ENCODE measurements at regions not wholly inside any gene's neighbourhood (a gene's known extent, or its start where the extent isn't known, plus 50 kb on each side); places are given as distances from the start of the nearest gene placed in this dataset.

DNA sequence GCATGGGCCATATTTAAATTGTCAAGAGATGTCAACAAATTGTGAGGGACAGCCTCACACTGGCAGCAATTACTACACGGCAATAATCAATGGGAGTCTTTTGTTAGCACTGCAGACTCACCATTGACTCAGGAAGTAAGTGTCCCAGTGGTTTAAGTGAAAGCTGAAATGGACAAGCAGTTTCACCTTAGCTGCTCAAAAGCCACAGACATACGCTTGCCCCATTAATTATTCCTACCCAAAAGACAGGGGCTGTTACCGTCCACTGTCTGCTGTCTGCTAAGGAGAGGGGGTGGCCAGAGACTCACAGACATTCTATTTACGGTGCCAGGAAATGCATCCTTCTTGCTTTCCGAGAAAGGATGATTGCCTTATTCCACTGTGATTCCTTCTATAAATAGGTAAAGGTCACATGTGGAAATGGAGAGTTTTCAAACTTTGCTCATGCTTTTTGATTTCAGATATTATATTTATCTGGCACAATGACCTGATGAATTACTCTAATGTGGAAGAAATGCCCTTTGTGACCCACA lies 309.7 kb upstream of the NFE2L3 start:
- H3K4me3 ChIP-seq (ENCODE audit: low read depth, low read length), result no peak overlapping the region
- no peak overlapping the region for H3K27ac ChIP-seq
- no peaks in the 10 kb centered on the region for H3K36me3 ChIP-seq (replicated peaks)
- H3K27me3 ChIP-seq (replicated peaks), result no peaks in the 10 kb centered on the region
- no peak for DNase-seq
- TF ChIP-seq, protein P1, sequence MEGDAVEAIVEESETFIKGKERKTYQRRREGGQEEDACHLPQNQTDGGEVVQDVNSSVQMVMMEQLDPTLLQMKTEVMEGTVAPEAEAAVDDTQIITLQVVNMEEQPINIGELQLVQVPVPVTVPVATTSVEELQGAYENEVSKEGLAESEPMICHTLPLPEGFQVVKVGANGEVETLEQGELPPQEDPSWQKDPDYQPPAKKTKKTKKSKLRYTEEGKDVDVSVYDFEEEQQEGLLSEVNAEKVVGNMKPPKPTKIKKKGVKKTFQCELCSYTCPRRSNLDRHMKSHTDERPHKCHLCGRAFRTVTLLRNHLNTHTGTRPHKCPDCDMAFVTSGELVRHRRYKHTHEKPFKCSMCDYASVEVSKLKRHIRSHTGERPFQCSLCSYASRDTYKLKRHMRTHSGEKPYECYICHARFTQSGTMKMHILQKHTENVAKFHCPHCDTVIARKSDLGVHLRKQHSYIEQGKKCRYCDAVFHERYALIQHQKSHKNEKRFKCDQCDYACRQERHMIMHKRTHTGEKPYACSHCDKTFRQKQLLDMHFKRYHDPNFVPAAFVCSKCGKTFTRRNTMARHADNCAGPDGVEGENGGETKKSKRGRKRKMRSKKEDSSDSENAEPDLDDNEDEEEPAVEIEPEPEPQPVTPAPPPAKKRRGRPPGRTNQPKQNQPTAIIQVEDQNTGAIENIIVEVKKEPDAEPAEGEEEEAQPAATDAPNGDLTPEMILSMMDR (IDR thresholded peaks at IDR 0.05; ENCODE audit: low read depth, low read length, missing control alignments), result no peak
- in situ Hi-C loops (cut with HindIII; ENCODE audit: low pct_ligation_motif_present, low sequenced_read_pairs), result no loop called here

DNA sequence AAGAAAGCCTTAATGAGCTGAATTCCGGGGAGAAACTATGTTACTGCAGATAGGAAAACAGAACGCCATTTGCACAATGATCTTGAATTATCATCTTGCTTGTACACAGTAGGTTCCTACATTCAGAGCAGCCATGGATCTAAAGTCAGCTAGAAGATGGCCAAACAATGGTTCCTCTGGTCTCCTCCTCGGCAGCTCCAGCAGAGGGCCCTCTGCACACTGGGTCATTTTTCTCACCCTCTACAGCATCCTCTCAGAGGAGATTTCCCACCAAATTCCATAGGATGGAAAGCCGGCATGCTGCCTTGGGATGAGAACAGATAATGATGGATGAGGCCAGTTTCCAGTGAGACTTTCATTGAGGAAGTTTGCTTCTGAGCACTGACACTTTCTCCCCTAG lies 308.5 kb upstream of the NFE2L3 start:
- Histone ChIP-seq H3K27me3 (replicated peaks) (no peaks in the 10 kb centered on the region), H3K27ac (peak overlapping the region; percentile 90), H3K36me3 (replicated peaks) (no peaks in the 10 kb centered on the region), H3K4me3 (ENCODE audit: low read depth, low read length) (no peak overlapping the region)
- TF ChIP-seq, protein P1 (IDR thresholded peaks at IDR 0.05; ENCODE audit: low read depth, low read length, missing control alignments), result peak; percentile 54
- in situ Hi-C loops (cut with HindIII; ENCODE audit: low pct_ligation_motif_present, low sequenced_read_pairs), result no loop called here
- DNase-seq, result no peak

DNA sequence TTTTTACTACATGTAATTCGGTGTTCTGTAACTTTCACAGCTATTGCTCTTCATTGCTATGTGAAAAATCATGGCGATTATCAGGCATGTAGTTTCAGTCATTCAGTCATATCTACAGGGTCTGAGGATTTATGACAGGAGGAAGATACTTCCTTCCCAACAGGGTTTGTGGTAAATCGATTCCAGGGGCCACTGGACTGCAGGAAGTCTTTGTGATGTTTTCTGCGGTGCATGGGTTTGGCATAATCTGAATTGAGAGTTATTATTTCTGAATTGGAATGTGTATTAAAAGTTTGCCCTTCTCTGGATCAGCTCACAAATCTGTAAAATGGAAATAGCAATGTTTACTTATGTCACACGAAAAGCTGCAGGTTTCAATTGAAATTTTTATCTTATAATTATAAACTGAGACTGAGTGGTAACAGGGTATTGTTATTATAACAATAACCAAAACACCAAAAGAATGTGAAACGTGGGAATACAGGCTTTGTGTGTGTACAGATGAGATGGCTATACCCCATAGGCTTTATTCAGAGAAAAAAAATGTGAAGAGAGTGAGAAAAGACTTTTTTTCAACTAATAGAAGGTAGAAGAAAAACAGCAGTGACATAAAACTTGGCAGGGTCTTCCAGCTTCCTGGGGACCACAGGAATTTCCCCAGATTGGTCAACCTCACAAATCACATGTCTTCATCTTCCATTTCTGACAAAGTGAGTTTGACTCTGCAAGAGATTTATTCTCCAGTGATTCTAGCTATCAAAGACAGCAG lies 307.7 kb upstream of the NFE2L3 start:
- no peaks in the 10 kb centered on the region for H3K36me3 ChIP-seq (replicated peaks)
- H3K4me3 ChIP-seq (ENCODE audit: low read depth, low read length), result no peak overlapping the region
- H3K27me3 ChIP-seq (replicated peaks), result no peaks in the 10 kb centered on the region
- H3K27ac ChIP-seq, result peak overlapping the region; percentile 90
- in situ Hi-C loops (cut with HindIII; ENCODE audit: low pct_ligation_motif_present, low sequenced_read_pairs), result no loop called here
- TF ChIP-seq, protein P1 (IDR thresholded peaks at IDR 0.05; ENCODE audit: low read depth, low read length, missing control alignments), result no peak
- DNase-seq, result peak; percentile 92

DNA sequence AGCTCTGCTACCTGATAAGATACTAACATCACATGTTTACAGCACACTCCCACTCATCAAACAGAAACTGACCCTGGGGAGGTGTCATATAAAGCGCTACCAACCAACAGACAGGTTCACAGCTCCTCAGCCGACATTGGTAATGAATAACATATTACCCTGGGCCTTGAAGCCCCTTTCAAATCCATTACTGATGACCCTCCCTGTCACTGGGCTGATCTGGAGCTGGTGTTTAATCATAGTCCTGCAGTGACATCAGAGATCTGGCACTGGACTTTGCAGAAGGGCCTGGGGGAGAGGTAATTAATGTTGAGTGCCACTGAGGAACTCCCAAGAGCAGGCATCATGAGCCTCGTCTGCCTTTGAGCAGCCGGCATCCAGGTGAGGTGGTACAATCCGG lies 306.5 kb upstream of the NFE2L3 start:
- Histone ChIP-seq H3K36me3 (replicated peaks) (no peaks in the 10 kb centered on the region), H3K27ac (peak overlapping the region; percentile 90), H3K4me3 (ENCODE audit: low read depth, low read length) (no peak overlapping the region), H3K27me3 (replicated peaks) (no peaks in the 10 kb centered on the region)
- in situ Hi-C loops (cut with HindIII; ENCODE audit: low pct_ligation_motif_present, low sequenced_read_pairs), result no loop called here
- TF ChIP-seq, protein P1 (IDR thresholded peaks at IDR 0.05; ENCODE audit: low read depth, low read length, missing control alignments), result no peak
- no peak for DNase-seq

DNA sequence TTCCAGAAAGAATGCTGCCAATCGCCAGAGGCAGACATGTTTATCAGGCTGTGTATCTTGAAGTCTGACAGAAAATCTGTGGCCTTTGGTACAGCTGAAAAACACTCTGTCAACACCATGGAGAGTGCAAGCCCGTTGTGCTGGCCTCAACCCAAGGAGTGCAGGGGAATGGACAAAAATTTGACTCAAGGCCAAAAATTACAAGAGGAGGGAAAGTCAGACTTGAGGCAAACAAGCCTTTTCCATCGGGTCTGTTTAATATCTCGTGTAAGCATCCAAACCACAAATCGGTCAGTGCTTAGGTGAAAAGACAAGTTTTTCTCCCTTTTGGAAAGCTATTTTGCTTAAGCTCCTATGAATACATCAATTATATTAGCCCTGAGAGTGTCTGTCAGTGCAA lies 305.3 kb upstream of the NFE2L3 start:
- in situ Hi-C loops (cut with HindIII; ENCODE audit: low pct_ligation_motif_present, low sequenced_read_pairs), result no loop called here
- H3K27me3 ChIP-seq (replicated peaks), result no peaks in the 10 kb centered on the region
- TF ChIP-seq, protein P1 (IDR thresholded peaks at IDR 0.05; ENCODE audit: low read depth, low read length, missing control alignments), result no peak
- peak overlapping the region; percentile 97 for H3K27ac ChIP-seq
- H3K4me3 ChIP-seq (ENCODE audit: low read depth, low read length), result no peak overlapping the region
- DNase-seq, result peak; percentile 94
- H3K36me3 ChIP-seq (replicated peaks), result no peaks in the 10 kb centered on the region

Measured in brain microvascular endothelial cell (primary cell).